Amniotic epithelial cell (primary cell): ENCODE measurements at regions not wholly inside any gene's neighbourhood (a gene's known extent, or its start where the extent isn't known, plus 50 kb on each side); places are given as distances from the start of the nearest gene placed in this dataset.
"Not testable (repeated sequence)": the region's sequence is repeated elsewhere in the genome, so short reads cannot be mapped to it uniquely, and the experiment has no call there.

Experiments
- DNase-seq: peaks from one replicate; pipeline ENCODE4 v3.0.0-alpha.2; 2010; ENCODE audit warnings: low read depth

GRCh38 chr10:108970016-108970415 lies 953.3 kb downstream of the XPNPEP1 start:
- DNase-seq, result peak; percentile 69

- DNase-seq, result no peak
These were observed 956.9 kb downstream of the XPNPEP1 start for GRCh38 chr10:108966411-108966810.

- no peak for DNase-seq
These were observed 957.3 kb downstream of the XPNPEP1 start for GRCh38 chr10:108966005-108966404.

GRCh38 chr10:108962172-108962571 lies 961.1 kb downstream of the XPNPEP1 start:
- no peak for DNase-seq

GRCh38 chr10:108957681-108958080 lies 965.6 kb downstream of the XPNPEP1 start:
- peak; percentile 80 for DNase-seq

- DNase-seq, result peak; percentile 38
These were observed 967.2 kb downstream of the XPNPEP1 start for GRCh38 chr10:108956149-108956548.

GRCh38 chr10:108920029-108920428 lies 1003.3 kb downstream of the XPNPEP1 start:
- not testable (repeated sequence) for DNase-seq

GRCh38 chr10:108913300-108913699 lies 1010.0 kb downstream of the XPNPEP1 start:
- DNase-seq, result no peak

GRCh38 chr10:108911814-108912541 lies 1011.3 kb downstream of the XPNPEP1 start:
- DNase-seq, result peak; percentile 75

- no peak for DNase-seq
These were observed 1015.2 kb downstream of the XPNPEP1 start for GRCh38 chr10:108908096-108908495.

- DNase-seq, result no peak
These were observed 1017.5 kb downstream of the XPNPEP1 start for GRCh38 chr10:108905821-108906220.

- DNase-seq, result no peak
These were observed 1018.1 kb downstream of the XPNPEP1 start for GRCh38 chr10:108905171-108905570.

- peak; percentile 73 for DNase-seq
These were observed 1019.0 kb downstream of the XPNPEP1 start for GRCh38 chr10:108904163-108904838.

- no peak for DNase-seq
These were observed 1020.6 kb downstream of the XPNPEP1 start for GRCh38 chr10:108902619-108903285.

- peak; percentile 68 for DNase-seq
These were observed 1021.3 kb downstream of the XPNPEP1 start for GRCh38 chr10:108901781-108902618.

- DNase-seq, result no peak
These were observed 1023.6 kb downstream of the XPNPEP1 start for GRCh38 chr10:108899670-108900069.

GRCh38 chr10:108894402-108895301 lies 1028.7 kb downstream of the XPNPEP1 start:
- peak; percentile 89 for DNase-seq

- DNase-seq, result peak; percentile 95
These were observed 1046.2 kb downstream of the XPNPEP1 start for GRCh38 chr10:108877095-108877561.

GRCh38 chr10:108872854-108873253 lies 1050.5 kb downstream of the XPNPEP1 start:
- DNase-seq, result no peak

- DNase-seq, result no peak
These were observed 1054.4 kb downstream of the XPNPEP1 start for GRCh38 chr10:108868881-108869280.
